ENCODE measurements at regions not wholly inside any gene's neighbourhood (a gene's known extent, or its start where the extent isn't known, plus 50 kb on each side); places are given as distances from the start of the nearest gene placed in this dataset.

- no peaks in the 10 kb centered on the region for H3K9me3 ChIP-seq (ENCODE audit: control insufficient read depth, insufficient read depth, low read length)
- no peaks in the 10 kb centered on the region for H3K36me3 ChIP-seq (ENCODE audit: control insufficient read depth, insufficient read depth, low read length)
- H3K9ac ChIP-seq (ENCODE audit: low read depth, low read length) = no peak overlapping the region
- no peaks in the 10 kb centered on the region for H3K27me3 ChIP-seq (ENCODE audit: control insufficient read depth, insufficient read depth, low read length)
- no peaks in the 10 kb centered on the region for H3K4me1 ChIP-seq (ENCODE audit: control insufficient read depth, insufficient read depth, low read length)
- no peak overlapping the region for H3K4me3 ChIP-seq (ENCODE audit: low read depth, low read length)
- no peak overlapping the region for H3K27ac ChIP-seq (ENCODE audit: low read depth, low read length)
Measured at GRCh38 chr4:182101618-182102017, 141.6 kb upstream of the TENM3 start.

- H3K4me3 ChIP-seq (ENCODE audit: low read depth, low read length) = no peak overlapping the region
- H3K36me3 ChIP-seq (ENCODE audit: control insufficient read depth, insufficient read depth, low read length) = no peaks in the 10 kb centered on the region
- no peak overlapping the region for H3K27ac ChIP-seq (ENCODE audit: low read depth, low read length)
- no peak overlapping the region for H3K9ac ChIP-seq (ENCODE audit: low read depth, low read length)
- H3K4me1 ChIP-seq (ENCODE audit: control insufficient read depth, insufficient read depth, low read length) = no peaks in the 10 kb centered on the region
- H3K27me3 ChIP-seq (ENCODE audit: control insufficient read depth, insufficient read depth, low read length) = no peaks in the 10 kb centered on the region
- H3K9me3 ChIP-seq (ENCODE audit: control insufficient read depth, insufficient read depth, low read length) = no peaks in the 10 kb centered on the region
Measured at GRCh38 chr4:182102576-182102975, 140.6 kb upstream of the TENM3 start.

- no peak overlapping the region for H3K9ac ChIP-seq (ENCODE audit: low read depth, low read length)
- H3K9me3 ChIP-seq (ENCODE audit: control insufficient read depth, insufficient read depth, low read length) = no peaks in the 10 kb centered on the region
- no peaks in the 10 kb centered on the region for H3K4me1 ChIP-seq (ENCODE audit: control insufficient read depth, insufficient read depth, low read length)
- H3K27me3 ChIP-seq (ENCODE audit: control insufficient read depth, insufficient read depth, low read length) = no peaks in the 10 kb centered on the region
- no peaks in the 10 kb centered on the region for H3K36me3 ChIP-seq (ENCODE audit: control insufficient read depth, insufficient read depth, low read length)
- no peak overlapping the region for H3K4me3 ChIP-seq (ENCODE audit: low read depth, low read length)
- no peak overlapping the region for H3K27ac ChIP-seq (ENCODE audit: low read depth, low read length)
Measured at GRCh38 chr4:182103614-182104319, 139.4 kb upstream of the TENM3 start.

GRCh38 chr4:182105416-182105815 is 137.8 kb upstream of the TENM3 start:
- Histone ChIP-seq H3K4me1 (ENCODE audit: control insufficient read depth, insufficient read depth, low read length) (no peaks in the 10 kb centered on the region), H3K27ac (ENCODE audit: low read depth, low read length) (no peak overlapping the region), H3K4me3 (ENCODE audit: low read depth, low read length) (no peak overlapping the region), H3K9me3 (ENCODE audit: control insufficient read depth, insufficient read depth, low read length) (no peaks in the 10 kb centered on the region), H3K9ac (ENCODE audit: low read depth, low read length) (no peak overlapping the region), H3K27me3 (ENCODE audit: control insufficient read depth, insufficient read depth, low read length) (no peaks in the 10 kb centered on the region), H3K36me3 (ENCODE audit: control insufficient read depth, insufficient read depth, low read length) (no peaks in the 10 kb centered on the region)

- Histone ChIP-seq H3K4me3 (ENCODE audit: low read depth, low read length) (no peak overlapping the region), H3K27me3 (ENCODE audit: control insufficient read depth, insufficient read depth, low read length) (no peaks in the 10 kb centered on the region), H3K9me3 (ENCODE audit: control insufficient read depth, insufficient read depth, low read length) (no peaks in the 10 kb centered on the region), H3K27ac (ENCODE audit: low read depth, low read length) (no peak overlapping the region), H3K4me1 (ENCODE audit: control insufficient read depth, insufficient read depth, low read length) (0 out of 2 replicates have a peak, but pooled peaks cover 5% of the 10 kb centered on the region), H3K36me3 (ENCODE audit: control insufficient read depth, insufficient read depth, low read length) (no peaks in the 10 kb centered on the region), H3K9ac (ENCODE audit: low read depth, low read length) (no peak overlapping the region)
Measured at GRCh38 chr4:182107931-182108330, 135.3 kb upstream of the TENM3 start.

- no peak overlapping the region for H3K27ac ChIP-seq (ENCODE audit: low read depth, low read length)
- peaks cover 11% of the 10 kb centered on the region for H3K4me1 ChIP-seq (ENCODE audit: control insufficient read depth, insufficient read depth, low read length)
- H3K36me3 ChIP-seq (ENCODE audit: control insufficient read depth, insufficient read depth, low read length) = no peaks in the 10 kb centered on the region
- H3K9ac ChIP-seq (ENCODE audit: low read depth, low read length) = no peak overlapping the region
- H3K4me3 ChIP-seq (ENCODE audit: low read depth, low read length) = no peak overlapping the region
- no peaks in the 10 kb centered on the region for H3K9me3 ChIP-seq (ENCODE audit: control insufficient read depth, insufficient read depth, low read length)
- H3K27me3 ChIP-seq (ENCODE audit: control insufficient read depth, insufficient read depth, low read length) = no peaks in the 10 kb centered on the region
Measured at GRCh38 chr4:182111586-182111985, 131.6 kb upstream of the TENM3 start.

- Histone ChIP-seq H3K9me3 (ENCODE audit: control insufficient read depth, insufficient read depth, low read length) (0 out of 2 replicates have a peak, but pooled peaks cover 5% of the 10 kb centered on the region), H3K4me3 (ENCODE audit: low read depth, low read length) (no peak overlapping the region), H3K9ac (ENCODE audit: low read depth, low read length) (no peak overlapping the region), H3K36me3 (ENCODE audit: control insufficient read depth, insufficient read depth, low read length) (no peaks in the 10 kb centered on the region), H3K27me3 (ENCODE audit: control insufficient read depth, insufficient read depth, low read length) (no peaks in the 10 kb centered on the region), H3K4me1 (ENCODE audit: control insufficient read depth, insufficient read depth, low read length) (peaks cover 11% of the 10 kb centered on the region), H3K27ac (ENCODE audit: low read depth, low read length) (no peak overlapping the region)
Measured at GRCh38 chr4:182113779-182114178, 129.4 kb upstream of the TENM3 start.

GRCh38 chr4:182124359-182124758 is 118.8 kb upstream of the TENM3 start:
- no peak overlapping the region for H3K4me3 ChIP-seq (ENCODE audit: low read depth, low read length)
- H3K36me3 ChIP-seq (ENCODE audit: control insufficient read depth, insufficient read depth, low read length) = no peaks in the 10 kb centered on the region
- 0 out of 2 replicates have a peak, but pooled peaks cover 9% of the 10 kb centered on the region for H3K9me3 ChIP-seq (ENCODE audit: control insufficient read depth, insufficient read depth, low read length)
- 0 out of 2 replicates have a peak, but pooled peaks cover 6% of the 10 kb centered on the region for H3K4me1 ChIP-seq (ENCODE audit: control insufficient read depth, insufficient read depth, low read length)
- no peaks in the 10 kb centered on the region for H3K27me3 ChIP-seq (ENCODE audit: control insufficient read depth, insufficient read depth, low read length)
- H3K9ac ChIP-seq (ENCODE audit: low read depth, low read length) = no peak overlapping the region
- no peak overlapping the region for H3K27ac ChIP-seq (ENCODE audit: low read depth, low read length)

- H3K4me1 ChIP-seq (ENCODE audit: control insufficient read depth, insufficient read depth, low read length) = 0 out of 2 replicates have a peak, but pooled peaks cover 6% of the 10 kb centered on the region
- 0 out of 2 replicates have a peak, but pooled peaks cover 9% of the 10 kb centered on the region for H3K9me3 ChIP-seq (ENCODE audit: control insufficient read depth, insufficient read depth, low read length)
- no peaks in the 10 kb centered on the region for H3K27me3 ChIP-seq (ENCODE audit: control insufficient read depth, insufficient read depth, low read length)
- H3K9ac ChIP-seq (ENCODE audit: low read depth, low read length) = no peak overlapping the region
- no peak overlapping the region for H3K4me3 ChIP-seq (ENCODE audit: low read depth, low read length)
- H3K27ac ChIP-seq (ENCODE audit: low read depth, low read length) = no peak overlapping the region
- no peaks in the 10 kb centered on the region for H3K36me3 ChIP-seq (ENCODE audit: control insufficient read depth, insufficient read depth, low read length)
Measured at GRCh38 chr4:182126096-182126495, 117.1 kb upstream of the TENM3 start.

GRCh38 chr4:182126603-182127002 is 116.6 kb upstream of the TENM3 start:
- Histone ChIP-seq H3K36me3 (ENCODE audit: control insufficient read depth, insufficient read depth, low read length) (no peaks in the 10 kb centered on the region), H3K4me1 (ENCODE audit: control insufficient read depth, insufficient read depth, low read length) (0 out of 2 replicates have a peak, but pooled peaks cover 6% of the 10 kb centered on the region), H3K9ac (ENCODE audit: low read depth, low read length) (no peak overlapping the region), H3K27ac (ENCODE audit: low read depth, low read length) (no peak overlapping the region), H3K27me3 (ENCODE audit: control insufficient read depth, insufficient read depth, low read length) (no peaks in the 10 kb centered on the region), H3K9me3 (ENCODE audit: control insufficient read depth, insufficient read depth, low read length) (0 out of 2 replicates have a peak, but pooled peaks cover 9% of the 10 kb centered on the region), H3K4me3 (ENCODE audit: low read depth, low read length) (no peak overlapping the region)

- H3K9ac ChIP-seq (ENCODE audit: low read depth, low read length) = no peak overlapping the region
- no peak overlapping the region for H3K27ac ChIP-seq (ENCODE audit: low read depth, low read length)
- peaks cover 30% of the 10 kb centered on the region for H3K4me1 ChIP-seq (ENCODE audit: control insufficient read depth, insufficient read depth, low read length)
- no peaks in the 10 kb centered on the region; the same call in 1 of the 2 replicates for H3K27me3 ChIP-seq (ENCODE audit: control insufficient read depth, insufficient read depth, low read length)
- no peaks in the 10 kb centered on the region for H3K36me3 ChIP-seq (ENCODE audit: control insufficient read depth, insufficient read depth, low read length)
- H3K9me3 ChIP-seq (ENCODE audit: control insufficient read depth, insufficient read depth, low read length) = no peaks in the 10 kb centered on the region
- H3K4me3 ChIP-seq (ENCODE audit: low read depth, low read length) = no peak overlapping the region
Measured at GRCh38 chr4:182133033-182133432, 110.2 kb upstream of the TENM3 start.
